ENCODE measurements at regions not wholly inside any gene's neighbourhood (a gene's known extent, or its start where the extent isn't known, plus 50 kb on each side); places are given as distances from the start of the nearest gene placed in this dataset.
"Not testable (repeated sequence)": the region's sequence is repeated elsewhere in the genome, so short reads cannot be mapped to it uniquely, and the experiment has no call there.

DNA sequence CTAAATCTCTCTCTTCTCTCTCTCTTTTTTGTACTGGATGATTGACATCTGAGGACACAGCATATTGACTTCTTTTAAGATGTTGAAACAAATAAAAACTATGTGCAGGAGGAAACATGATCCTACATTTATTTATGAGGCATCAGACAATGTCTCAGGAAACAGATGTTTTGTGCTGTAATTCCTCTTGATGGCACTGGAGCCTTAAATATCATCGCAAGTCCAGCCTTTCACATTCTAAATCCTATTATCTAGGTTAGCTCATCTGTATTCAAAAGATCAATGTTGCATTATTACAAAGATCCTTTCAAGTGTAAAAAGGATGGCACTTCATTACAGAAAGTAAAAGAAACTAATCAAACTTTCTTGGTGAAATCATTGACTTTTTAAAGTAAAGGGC lies 63.9 kb downstream of the MAT2B start:
- no peak overlapping the region for H3K27ac ChIP-seq (ENCODE audit: low read depth)
- DNase-seq (ENCODE audit: extremely low spot score), result no peak
- H3K4me1 ChIP-seq (ENCODE audit: insufficient read depth), result no peaks in the 10 kb centered on the region
- no peaks in the 10 kb centered on the region for H3K36me3 ChIP-seq (ENCODE audit: insufficient read depth)
- 59% methylated on average over 1 of the region's 1 CpG for WGBS
- no peak overlapping the region for H3K4me3 ChIP-seq (ENCODE audit: low read depth, low read length)

DNA sequence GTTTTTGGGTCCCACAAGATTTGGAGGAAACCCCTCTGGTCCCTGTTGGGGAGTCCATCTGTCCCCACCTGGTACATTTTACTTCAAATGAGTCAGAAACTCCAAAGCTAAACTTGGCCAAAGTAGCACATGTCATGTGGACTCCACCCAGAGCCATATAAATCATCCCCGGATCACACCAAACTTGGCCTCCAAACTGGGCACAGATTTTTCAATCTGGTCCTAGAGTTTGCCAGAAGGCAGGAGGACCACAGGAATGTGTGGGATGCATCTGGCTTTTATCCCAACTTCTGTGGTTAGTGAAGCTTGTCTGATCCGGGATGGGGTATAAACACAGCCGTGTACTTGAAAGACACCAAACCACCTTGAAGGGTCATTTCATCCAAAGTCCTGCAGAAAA lies 66.3 kb downstream of the MAT2B start:
- Histone ChIP-seq H3K4me1 (ENCODE audit: insufficient read depth) (no peaks in the 10 kb centered on the region), H3K27ac (ENCODE audit: low read depth) (no peak overlapping the region), H3K36me3 (ENCODE audit: insufficient read depth) (no peaks in the 10 kb centered on the region), H3K4me3 (ENCODE audit: low read depth, low read length) (no peak overlapping the region)
- 20% methylated on average over 3 of the region's 3 CpGs for WGBS
- DNase-seq (ENCODE audit: extremely low spot score), result no peak

DNA sequence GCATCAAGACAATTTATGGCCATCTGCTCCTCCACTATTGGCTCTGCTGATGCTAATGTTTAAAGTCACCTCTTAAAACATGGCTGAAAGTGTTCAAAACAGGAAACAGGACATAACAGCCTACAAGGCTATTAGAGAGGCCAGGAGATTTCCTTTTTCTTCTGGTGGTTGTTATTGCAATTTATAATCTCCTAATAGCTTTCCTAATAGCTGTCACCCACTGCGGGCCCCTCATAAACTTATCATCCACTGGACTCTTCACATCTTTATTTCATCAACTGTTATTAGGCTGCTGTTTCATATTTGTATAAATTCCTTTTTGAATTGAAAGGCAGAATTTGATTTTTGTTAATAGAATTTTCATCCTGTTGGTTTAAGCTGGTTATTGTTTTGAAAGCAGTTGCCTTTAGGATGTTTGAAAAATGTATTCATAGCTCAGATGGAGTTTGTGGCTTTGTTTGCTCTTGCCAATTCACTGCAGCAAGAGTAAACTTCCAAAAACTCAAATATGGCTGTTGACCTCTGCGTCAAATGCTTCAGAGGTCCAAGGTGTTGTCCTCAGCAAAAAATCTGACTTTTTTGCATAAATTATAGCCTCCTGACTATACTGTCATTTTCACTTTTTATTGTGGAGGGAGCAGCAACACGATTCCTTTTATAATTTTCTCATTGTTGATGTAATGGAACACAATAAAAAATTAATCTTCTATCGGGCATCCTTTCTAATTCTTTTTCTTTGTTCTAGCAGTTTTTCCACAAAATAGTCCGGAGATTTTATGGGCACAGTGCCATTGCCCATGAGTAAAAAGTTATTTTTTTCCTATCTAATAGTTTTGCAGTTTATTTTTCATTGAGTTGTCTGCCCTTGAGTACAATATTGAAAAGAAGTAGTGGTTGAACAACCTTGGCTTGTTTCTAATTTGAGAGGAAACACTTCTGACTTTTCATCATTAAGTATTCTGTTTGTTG lies 69.3 kb downstream of the MAT2B start:
- Histone ChIP-seq H3K4me3 (ENCODE audit: low read depth, low read length) (no peak overlapping the region), H3K27ac (ENCODE audit: low read depth) (no peak overlapping the region), H3K4me1 (ENCODE audit: insufficient read depth) (no peaks in the 10 kb centered on the region), H3K36me3 (ENCODE audit: insufficient read depth) (no peaks in the 10 kb centered on the region)
- WGBS, result 49% methylated on average over 5 of the region's 5 CpGs
- no peak for DNase-seq (ENCODE audit: extremely low spot score)

DNA sequence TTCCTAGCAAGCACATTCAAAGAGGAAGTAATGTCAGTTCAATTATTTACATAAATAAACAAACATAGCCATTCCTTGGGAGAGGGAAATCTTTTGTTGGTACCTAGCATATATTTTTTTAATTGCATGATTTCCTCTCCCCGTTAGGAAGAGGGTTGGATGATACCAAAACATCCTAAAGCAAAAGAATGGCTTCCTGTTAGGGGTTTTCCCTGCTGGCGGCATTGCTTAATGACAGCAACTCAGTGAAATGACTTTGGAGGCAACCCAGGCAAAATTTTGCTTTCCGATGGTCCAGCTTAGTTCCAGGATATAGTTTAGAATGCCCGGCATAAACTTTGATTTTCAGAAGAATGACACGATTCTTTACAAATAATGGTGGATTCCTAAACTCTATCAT lies 73.2 kb downstream of the MAT2B start:
- Histone ChIP-seq H3K4me3 (ENCODE audit: low read depth, low read length) (no peak overlapping the region), H3K36me3 (ENCODE audit: insufficient read depth) (no peaks in the 10 kb centered on the region), H3K4me1 (ENCODE audit: insufficient read depth) (no peaks in the 10 kb centered on the region), H3K27ac (ENCODE audit: low read depth) (no peak overlapping the region)
- DNase-seq (ENCODE audit: extremely low spot score), result no peak
- 70% methylated on average over 5 of the region's 5 CpGs for WGBS

DNA sequence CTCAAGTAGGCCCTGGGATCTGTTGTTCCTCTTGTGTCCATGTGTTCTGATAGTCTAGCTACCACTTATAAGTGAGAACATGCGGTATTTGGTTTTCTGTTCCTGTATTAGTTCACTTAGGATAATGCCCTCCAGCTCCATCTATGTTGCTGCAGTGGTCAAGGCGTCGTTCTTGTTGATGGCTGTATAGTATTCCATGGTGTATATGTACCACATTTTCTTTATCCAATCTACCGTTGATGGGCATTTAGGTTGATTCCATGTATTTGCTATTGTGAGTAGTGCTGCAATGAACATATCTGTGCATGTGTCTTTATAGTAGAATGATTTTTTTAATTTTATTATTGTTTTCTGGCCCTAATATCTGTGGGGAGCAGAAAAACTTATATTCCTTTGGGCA lies 74.3 kb downstream of the MAT2B start:
- H3K27ac ChIP-seq (ENCODE audit: low read depth), result no peak overlapping the region
- WGBS, result 97% methylated on average over 4 of the region's 4 CpGs
- H3K4me3 ChIP-seq (ENCODE audit: low read depth, low read length), result no peak overlapping the region
- no peaks in the 10 kb centered on the region for H3K36me3 ChIP-seq (ENCODE audit: insufficient read depth)
- H3K4me1 ChIP-seq (ENCODE audit: insufficient read depth), result no peaks in the 10 kb centered on the region
- DNase-seq (ENCODE audit: extremely low spot score), result no peak

DNA sequence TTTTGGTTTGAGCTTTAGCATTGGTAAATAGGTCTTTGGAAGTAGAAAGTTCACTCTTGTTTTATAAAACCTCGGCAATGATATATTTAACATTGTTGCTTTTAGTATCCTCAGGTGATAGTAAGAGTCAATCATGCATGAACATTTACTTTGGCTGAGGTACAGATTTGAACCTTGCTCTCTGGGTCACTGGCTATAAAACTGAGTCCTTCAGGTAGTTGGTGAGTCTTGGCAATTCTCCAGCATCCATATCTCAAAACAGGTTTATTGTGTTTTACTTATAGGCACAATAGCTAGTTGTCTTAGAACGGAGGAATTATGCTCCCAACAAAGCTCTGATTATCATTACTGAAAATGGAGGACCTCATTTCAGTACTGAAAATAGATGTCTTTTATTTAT lies 75.1 kb downstream of the MAT2B start:
- WGBS, result 52% methylated on average over 2 of the region's 2 CpGs
- DNase-seq (ENCODE audit: extremely low spot score), result no peak
- Histone ChIP-seq H3K27ac (ENCODE audit: low read depth) (no peak overlapping the region), H3K36me3 (ENCODE audit: insufficient read depth) (no peaks in the 10 kb centered on the region), H3K4me1 (ENCODE audit: insufficient read depth) (no peaks in the 10 kb centered on the region), H3K4me3 (ENCODE audit: low read depth, low read length) (no peak overlapping the region)

DNA sequence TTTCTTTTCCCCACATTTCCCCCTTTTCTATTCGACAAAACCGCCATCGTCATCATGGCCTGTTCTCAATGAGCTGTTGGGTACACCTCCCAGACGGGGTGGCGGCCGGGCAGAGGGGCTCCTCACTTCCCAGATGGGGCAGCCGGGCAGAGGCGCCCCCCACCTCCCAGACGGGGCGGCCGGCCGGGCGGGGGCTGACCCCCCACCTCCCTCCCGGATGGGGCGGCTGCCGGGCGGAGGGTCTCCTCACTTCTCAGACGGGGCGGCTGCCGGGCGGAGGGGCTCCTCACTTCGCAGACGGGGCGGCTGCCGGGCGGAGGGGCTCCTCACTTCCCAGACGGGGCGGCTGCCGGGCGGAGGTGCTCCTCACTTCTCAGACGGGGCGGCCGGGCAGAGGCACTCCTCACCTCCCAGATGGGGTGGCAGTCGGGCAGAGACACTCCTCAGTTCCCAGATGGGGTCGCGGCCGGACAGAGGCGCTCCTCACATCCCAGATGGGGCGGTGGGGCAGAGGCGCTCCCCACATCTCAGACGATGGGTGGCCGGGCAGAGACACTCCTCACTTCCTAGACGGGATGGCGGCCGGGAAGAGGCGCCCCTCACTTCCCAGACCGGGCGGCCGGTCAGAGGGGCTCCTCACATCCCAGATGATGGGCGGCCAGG lies 78.2 kb downstream of the MAT2B start:
- 93% methylated on average over 40 of the region's 50 CpGs for WGBS
- H3K27ac ChIP-seq (ENCODE audit: low read depth), result not testable (repeated sequence)

DNA sequence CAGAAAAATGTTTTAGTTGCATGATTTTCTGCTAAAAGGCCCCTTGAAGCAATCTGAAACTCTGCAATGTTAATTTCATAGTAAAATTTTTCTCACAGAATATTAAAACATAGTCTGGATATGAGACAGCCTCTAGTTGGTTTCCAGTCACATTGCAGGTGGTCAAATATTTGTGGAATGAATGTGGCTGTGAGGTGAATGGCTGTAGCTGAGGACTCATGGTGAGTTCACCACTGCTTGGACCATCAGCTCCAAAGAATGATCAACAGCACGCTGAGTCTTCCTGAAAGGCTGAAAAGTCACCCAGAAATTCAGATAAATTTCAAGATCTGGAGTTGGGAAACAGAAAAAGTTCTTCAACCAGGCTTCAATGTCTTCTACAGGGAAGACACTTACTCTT lies 79.8 kb downstream of the MAT2B start:
- Histone ChIP-seq H3K27ac (ENCODE audit: low read depth) (no peak overlapping the region), H3K4me1 (ENCODE audit: insufficient read depth) (no peaks in the 10 kb centered on the region), H3K36me3 (ENCODE audit: insufficient read depth) (no peaks in the 10 kb centered on the region), H3K4me3 (ENCODE audit: low read depth, low read length) (no peak overlapping the region)
- no peak for DNase-seq (ENCODE audit: extremely low spot score)
- 93% methylated on average over 1 of the region's 1 CpG for WGBS

More for the DNA sequence above, 78.2 kb downstream of the MAT2B start:
- not testable (repeated sequence) for H3K4me3 ChIP-seq (ENCODE audit: low read depth, low read length); H3K36me3 ChIP-seq (ENCODE audit: insufficient read depth); H3K4me1 ChIP-seq (ENCODE audit: insufficient read depth); DNase-seq (ENCODE audit: extremely low spot score)

DNA sequence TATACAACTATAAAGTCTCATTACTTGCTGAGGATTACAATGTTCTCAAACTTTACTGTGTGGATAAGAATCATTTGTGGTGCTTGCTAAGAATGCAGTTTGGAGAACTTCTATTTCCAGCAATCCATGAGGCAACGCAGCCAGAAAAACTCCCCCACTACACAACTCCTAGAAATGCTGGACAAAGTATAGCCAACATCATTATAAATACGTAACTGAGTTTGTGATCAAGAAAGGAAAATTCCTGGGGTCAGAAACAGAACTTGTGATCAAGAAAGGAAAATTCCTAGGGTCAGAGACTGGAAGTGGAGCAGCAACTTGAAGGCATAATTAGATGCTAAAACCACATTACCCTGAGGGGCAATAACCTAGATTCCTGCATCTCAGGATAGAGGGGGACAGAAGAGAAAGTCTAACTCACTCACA lies 81.1 kb downstream of the MAT2B start:
- no peak for DNase-seq (ENCODE audit: extremely low spot score)
- H3K4me3 ChIP-seq (ENCODE audit: low read depth, low read length), result no peak overlapping the region
- no peaks in the 10 kb centered on the region for H3K36me3 ChIP-seq (ENCODE audit: insufficient read depth)
- no peak overlapping the region for H3K27ac ChIP-seq (ENCODE audit: low read depth)
- WGBS, result 37% methylated on average over 2 of the region's 2 CpGs
- no peaks in the 10 kb centered on the region for H3K4me1 ChIP-seq (ENCODE audit: insufficient read depth)

DNA sequence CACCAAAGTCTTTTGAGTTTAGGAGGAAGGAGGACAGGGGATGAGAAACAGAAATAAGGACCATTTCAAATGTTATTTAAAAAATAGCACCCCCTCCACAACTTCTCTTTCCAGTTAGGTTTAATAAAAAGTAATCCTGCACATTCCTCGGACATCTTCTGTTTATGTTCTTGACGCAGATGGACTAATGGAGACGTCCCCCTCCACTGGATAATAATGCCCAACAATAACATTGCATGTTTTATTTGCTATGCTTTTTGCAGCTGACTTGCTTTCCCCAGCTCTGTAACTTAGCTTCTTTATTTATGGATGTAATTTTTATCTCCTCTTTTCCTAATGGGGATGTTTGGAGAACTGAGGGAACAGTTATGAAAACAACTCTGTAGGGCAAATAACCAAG lies 89.5 kb downstream of the MAT2B start:
- Histone ChIP-seq H3K27ac (ENCODE audit: low read depth) (no peak overlapping the region), H3K4me3 (ENCODE audit: low read depth, low read length) (no peak overlapping the region), H3K36me3 (ENCODE audit: insufficient read depth) (no peaks in the 10 kb centered on the region), H3K4me1 (ENCODE audit: insufficient read depth) (no peaks in the 10 kb centered on the region)
- DNase-seq (ENCODE audit: extremely low spot score), result no peak
- 25% methylated on average over 3 of the region's 3 CpGs for WGBS

DNA sequence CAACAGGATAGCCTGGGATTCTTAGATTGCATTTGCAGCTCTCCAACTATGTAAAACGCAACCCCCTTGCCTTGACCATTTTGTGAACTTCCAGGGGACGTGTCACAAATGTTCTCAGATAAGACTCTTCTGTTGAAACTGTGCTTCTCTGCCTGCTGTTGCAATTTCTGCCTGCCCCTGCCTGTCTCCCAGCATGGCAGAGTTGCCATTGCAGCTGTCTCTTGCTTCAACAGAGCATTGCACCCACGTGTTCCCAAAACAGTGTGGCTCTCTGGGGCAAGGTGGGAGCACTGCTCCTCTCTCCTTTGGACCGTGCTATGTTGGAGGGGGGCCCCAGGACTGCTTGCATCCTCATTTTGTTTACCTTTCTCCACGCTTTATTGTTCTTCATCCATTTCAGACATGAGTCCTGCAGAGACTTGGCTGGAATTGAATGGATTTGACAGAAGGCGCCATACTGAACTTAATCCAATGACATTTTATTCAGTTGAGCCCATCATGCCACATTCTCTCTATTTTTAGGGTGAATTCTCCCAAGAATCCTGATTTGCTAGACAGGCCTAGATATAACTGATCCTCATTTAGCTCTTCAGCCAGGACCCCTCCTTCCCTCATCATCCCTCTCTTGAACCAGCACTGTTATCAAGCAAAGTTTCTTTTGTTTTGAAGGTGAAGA lies 90.7 kb downstream of the MAT2B start:
- WGBS, result 66% methylated on average over 6 of the region's 6 CpGs
- no peaks in the 10 kb centered on the region for H3K4me1 ChIP-seq (ENCODE audit: insufficient read depth)
- no peak overlapping the region for H3K27ac ChIP-seq (ENCODE audit: low read depth)
- H3K36me3 ChIP-seq (ENCODE audit: insufficient read depth), result no peaks in the 10 kb centered on the region
- no peak overlapping the region for H3K4me3 ChIP-seq (ENCODE audit: low read depth, low read length)
- no peak for DNase-seq (ENCODE audit: extremely low spot score)

DNA sequence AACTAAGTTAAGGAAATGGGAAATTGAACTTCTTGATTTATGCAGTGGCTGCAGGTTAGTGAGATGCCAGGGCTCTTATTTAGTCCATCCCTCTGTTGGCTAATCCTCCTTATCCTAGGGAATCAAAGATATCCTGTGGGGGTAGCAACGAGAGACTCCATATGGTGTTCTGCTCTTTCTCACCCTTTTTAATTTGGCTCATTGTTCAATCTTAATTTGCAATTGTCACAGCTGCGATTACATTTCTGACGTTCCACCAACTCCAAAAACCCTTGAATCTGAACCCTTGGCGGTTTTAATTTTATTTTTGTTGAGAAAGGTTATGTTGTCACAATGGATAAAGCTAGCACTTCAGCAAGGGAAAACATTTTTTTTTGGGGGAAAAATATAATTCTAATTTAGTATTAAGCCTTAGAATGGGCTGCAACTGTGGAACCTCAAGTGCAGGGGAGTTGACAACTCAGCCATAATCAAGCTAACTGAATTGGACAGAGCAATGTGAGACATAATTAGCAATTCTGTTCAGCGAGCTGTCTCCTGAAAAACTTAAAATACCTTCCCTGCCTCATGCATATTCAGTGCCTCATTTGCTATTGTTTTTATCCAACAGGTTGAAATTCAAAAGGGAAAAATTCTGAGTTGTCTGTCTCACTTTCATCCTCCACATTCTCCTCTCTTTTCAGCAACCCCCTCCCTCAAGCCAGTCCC lies 91.3 kb downstream of the MAT2B start:
- Histone ChIP-seq H3K4me1 (ENCODE audit: insufficient read depth) (no peaks in the 10 kb centered on the region), H3K4me3 (ENCODE audit: low read depth, low read length) (no peak overlapping the region), H3K27ac (ENCODE audit: low read depth) (no peak overlapping the region), H3K36me3 (ENCODE audit: insufficient read depth) (no peaks in the 10 kb centered on the region)
- DNase-seq (ENCODE audit: extremely low spot score), result no peak
- 67% methylated on average over 5 of the region's 5 CpGs for WGBS

DNA sequence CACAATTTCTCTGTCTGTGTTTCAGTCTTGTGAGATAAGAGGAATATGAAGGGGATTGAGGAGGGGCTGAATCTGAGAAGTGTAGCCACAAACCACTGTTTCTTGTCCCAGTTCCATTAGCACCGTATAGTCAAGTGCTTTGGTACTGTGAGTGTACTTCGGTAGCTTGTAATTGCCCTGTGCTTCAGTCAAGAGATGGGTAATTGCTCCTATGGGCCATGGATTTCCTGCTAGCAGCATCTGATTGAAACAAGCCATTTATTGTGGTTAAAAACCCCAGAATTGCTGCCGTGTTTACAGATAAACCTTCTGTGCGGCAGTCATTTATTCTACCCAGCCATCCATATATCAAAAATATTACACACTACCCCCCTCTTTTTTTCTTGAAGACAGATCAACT lies 98.6 kb downstream of the MAT2B start:
- Histone ChIP-seq H3K4me1 (ENCODE audit: insufficient read depth) (no peaks in the 10 kb centered on the region), H3K27ac (ENCODE audit: low read depth) (no peak overlapping the region), H3K4me3 (ENCODE audit: low read depth, low read length) (no peak overlapping the region), H3K36me3 (ENCODE audit: insufficient read depth) (no peaks in the 10 kb centered on the region)
- WGBS, result 28% methylated on average over 4 of the region's 4 CpGs
- DNase-seq (ENCODE audit: extremely low spot score), result no peak
